Heart right ventricle (tissue), 16 donors: ENCODE measurements at regions not wholly inside any gene's neighbourhood (a gene's known extent, or its start where the extent isn't known, plus 50 kb on each side); places are given as distances from the start of the nearest gene placed in this dataset.

Experiments
- ATAC-seq, 8 donors: fragments of 200-7000 bp; cut with Tn5 transposase; one replicate each; pipeline ENCODE4 v1.9.1; 2020; ENCODE audit warnings: mild to moderate bottlenecking in 8 of 8, moderate library complexity in 8 of 8, moderate number of reproducible peaks in 1 of 8
- DNase-seq, 2 donors: peaks; one replicate each; pipeline ENCODE4 v3.0.0-alpha.2; 2020
- H3K27ac ChIP-seq, 10 donors: fragments of 200-600 bp; sonication (generic) in 2 of 10; one replicate each; pipeline versions ENCODE4 v1.5.0 to v1.8.0; 2020 to 2022; ENCODE audit warnings: mild to moderate bottlenecking in 3 of 10
- H3K27me3 ChIP-seq, 7 donors: fragments of 200-600 bp; one replicate each; pipeline ENCODE4 v1.8.0; 2021 to 2022; ENCODE audit warnings: mild to moderate bottlenecking in 2 of 7
- H3K36me3 ChIP-seq, 9 donors: fragments of 200-600 bp; sonication (generic) in 1 of 9; one replicate each; pipeline versions ENCODE4 v1.5.0 to v1.8.0; 2020 to 2022; ENCODE audit warnings: mild to moderate bottlenecking in 2 of 9
- H3K4me1 ChIP-seq, 9 donors: fragments of 200-600 bp; sonication (generic) in 1 of 9; one replicate each; pipeline versions ENCODE4 v1.5.0 to v1.8.0; 2020 to 2022; ENCODE audit warnings: mild to moderate bottlenecking in 4 of 9
- H3K4me3 ChIP-seq, 10 donors: fragments of 200-600 bp; sonication (generic) in 2 of 10; one replicate each; pipeline versions ENCODE4 v1.5.0 to v1.8.0; 2020 to 2022; ENCODE audit warnings: mild to moderate bottlenecking in 7 of 10, moderate library complexity in 2 of 10
- H3K9me3 ChIP-seq, 11 donors: fragments of 200-600 bp in 10 of 11; sonication (generic) in 2 of 11; one replicate each; pipeline versions ENCODE4 v1.5.0 to v1.8.0; 2013 to 2022; ENCODE audit warnings: mild to moderate bottlenecking in 2 of 11, control low read depth in 1 of 11, moderate library complexity in 1 of 11
- WGBS, 2 donors: extraction: QIAGEN DNeasy Blood & Tissue Kit; methylation state at CpG; one replicate each; pipeline ENCODE4 v1.1.7; 2013; ENCODE audit warnings: inconsistent platforms in 1 of 2; 5-methylcytosine and 5-hydroxymethylcytosine counted together
- intact Hi-C, 10 donors: fragments of 100-400 bp; cut with DNase I; formaldehyde crosslinking; loops; one replicate each; pipeline versions ENCODE4 v1.11.1 to v1.14.2; 2022
- TF ChIP-seq, protein P1 (sequence below), 9 donors: fragments of 200-600 bp; sonication (generic) in 2 of 9; IDR thresholded peaks; one replicate each; pipeline versions ENCODE4 v1.5.0 to v1.8.0; 2021 to 2022; ENCODE audit warnings: antibody characterized with exemption in 9 of 9, mild to moderate bottlenecking in 5 of 9, moderate library complexity in 1 of 9
- donor health status: Arrhythmogenic right ventricular cardiomyopathy.
- donor health status: ischemic (EF 13 %, LVEDD 7.1; RV severe dilation, severe dysfunction).
- donor health status: healthy with polysubstance abuse.
- donor health status: DM: no; HTN: yes; CAD: no.
- donor health status: DM: no; HTN: no; CAD: no.
- donor health status: ischemic (EF 25% LVEDD 6.9; RV normal size, moderate dysfunction).
- donor health status: ischemic (EF 25% LVEDD 5.7; RV mildly dilated, moderate dysfunction).
- donor health status: healthy.
- donor health status: DM: yes; HTN: yes; CAD: no.
- donor health status: Ischemic cardiomyopathy.
- donor health status: ischemic (EF 35%, LVEDD 5.7; RV mildly dilated, moderate dysfunction).
- donor health status: nonischemic (EF 11% LVEDD 7.7; RV severe dilation, severe dysfunction).
- donor health status: DM: yes; HTN: yes; CAD: no.
- donor health status: PGD.
- donor health status: ischemic (EF 29% LVEDD 5.4; RV normal size, mild dysfunction).
- donor health status: nonischemic (EF 23%, LVEDD 6.1; RV moderate dilation, normal function).

DNA sequence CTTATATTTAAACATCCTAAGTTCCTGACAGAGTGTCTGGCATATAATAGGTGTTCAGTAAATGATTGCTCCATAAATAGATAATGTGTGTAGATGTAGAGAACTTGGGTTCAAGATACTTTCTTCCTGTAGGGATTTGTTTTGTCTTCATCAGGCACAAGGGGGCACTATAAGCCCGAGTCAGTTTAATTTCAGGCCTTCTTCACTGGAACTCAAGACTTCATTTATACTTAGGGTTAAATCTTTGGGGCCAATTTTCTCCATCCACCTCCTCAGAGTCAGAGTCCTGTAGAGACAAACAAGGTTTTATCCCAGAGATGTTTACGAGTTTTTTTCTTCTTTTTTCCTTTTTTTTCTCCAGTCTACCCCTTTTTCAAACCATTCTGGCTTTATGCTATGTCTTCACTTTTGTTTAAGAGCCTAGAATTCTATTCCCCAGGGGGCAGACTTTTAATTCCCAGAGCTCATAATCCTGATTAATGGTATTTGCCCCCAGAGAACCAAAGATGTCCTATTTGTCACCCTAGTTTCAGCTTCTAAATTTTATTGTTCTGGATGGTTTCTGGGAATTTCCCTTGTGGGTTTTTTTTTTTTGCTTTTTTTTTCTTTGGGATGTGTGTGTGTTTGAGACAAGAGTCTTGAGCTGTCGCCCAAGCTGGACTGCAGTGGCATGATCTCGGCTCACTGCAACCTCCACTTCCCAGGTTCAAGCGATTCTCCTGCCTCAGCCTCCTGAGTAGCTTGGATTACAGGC is 88.4 kb downstream of the HFE start:
- Histone ChIP-seq H3K4me1 (peaks cover 0 to 31% (median 9%) of the 10 kb centered on the region in 9 donors), H3K27me3 (no peaks in the 10 kb centered on the region), H3K9me3 (no peaks in the 10 kb centered on the region), H3K27ac (no peak overlapping the region), H3K36me3 (no peaks in the 10 kb centered on the region), H3K4me3 (no peak overlapping the region)
- peak in 1 of 2 donors; percentile 48 for DNase-seq
- WGBS, 2 donors: 63 to 65% methylated on average over 5 of the region's 5 CpGs
- TF ChIP-seq, protein P1, sequence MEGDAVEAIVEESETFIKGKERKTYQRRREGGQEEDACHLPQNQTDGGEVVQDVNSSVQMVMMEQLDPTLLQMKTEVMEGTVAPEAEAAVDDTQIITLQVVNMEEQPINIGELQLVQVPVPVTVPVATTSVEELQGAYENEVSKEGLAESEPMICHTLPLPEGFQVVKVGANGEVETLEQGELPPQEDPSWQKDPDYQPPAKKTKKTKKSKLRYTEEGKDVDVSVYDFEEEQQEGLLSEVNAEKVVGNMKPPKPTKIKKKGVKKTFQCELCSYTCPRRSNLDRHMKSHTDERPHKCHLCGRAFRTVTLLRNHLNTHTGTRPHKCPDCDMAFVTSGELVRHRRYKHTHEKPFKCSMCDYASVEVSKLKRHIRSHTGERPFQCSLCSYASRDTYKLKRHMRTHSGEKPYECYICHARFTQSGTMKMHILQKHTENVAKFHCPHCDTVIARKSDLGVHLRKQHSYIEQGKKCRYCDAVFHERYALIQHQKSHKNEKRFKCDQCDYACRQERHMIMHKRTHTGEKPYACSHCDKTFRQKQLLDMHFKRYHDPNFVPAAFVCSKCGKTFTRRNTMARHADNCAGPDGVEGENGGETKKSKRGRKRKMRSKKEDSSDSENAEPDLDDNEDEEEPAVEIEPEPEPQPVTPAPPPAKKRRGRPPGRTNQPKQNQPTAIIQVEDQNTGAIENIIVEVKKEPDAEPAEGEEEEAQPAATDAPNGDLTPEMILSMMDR (IDR thresholded peaks at IDR 0.05): peak; percentile 17 to 77 (median 63)
- ATAC-seq: no peak
- intact Hi-C loops: loop anchor here in 2 of 10 donors (2.0 to 10.0 kb wide), 2 partner anchors 419 kb away; partner anchors contain the start of gene ABT1 (in 1 of the 2)

DNA sequence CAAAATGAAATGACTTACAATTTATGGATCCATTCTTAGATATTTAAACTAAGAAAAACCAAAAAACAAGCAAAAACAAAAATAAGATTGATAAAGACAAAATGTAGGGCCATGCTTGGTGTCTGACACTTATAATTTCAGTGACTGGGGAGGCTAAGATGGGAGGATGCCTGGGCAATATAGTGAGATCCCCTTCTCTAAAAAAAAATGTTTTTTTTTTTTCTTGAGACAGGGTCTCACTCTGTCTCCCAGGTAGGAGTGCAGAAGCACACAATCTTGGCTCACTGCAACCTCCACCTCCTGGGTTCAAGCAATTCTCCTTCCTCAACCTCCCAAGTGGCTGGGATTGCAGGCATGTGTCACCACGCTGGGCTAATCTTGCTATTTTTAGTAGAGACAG is 92.4 kb downstream of the HFE start:
- 71 to 78% methylated on average over 1 of the region's 1 CpG for WGBS, 2 donors
- ATAC-seq: no peak
- peaks cover 0 to 30% (median 8%) of the 10 kb centered on the region in 9 donors for H3K4me1 ChIP-seq
- no peak overlapping the region for H3K27ac ChIP-seq
- TF ChIP-seq, protein P1 (IDR thresholded peaks at IDR 0.05): no peak
- no peaks in the 10 kb centered on the region for H3K9me3 ChIP-seq
- no peak for DNase-seq
- intact Hi-C loops: loop anchor here in 3 of 10 donors (10.0 kb wide), 3 partner anchors 125 to 1295 kb away; partner anchors contain the start of genes ABT1 (in 1 of the 3) and ZNF184 (in 1 of the 3)
- H3K27me3 ChIP-seq: no peaks in the 10 kb centered on the region
- H3K36me3 ChIP-seq: no peaks in the 10 kb centered on the region
- no peak overlapping the region for H3K4me3 ChIP-seq

DNA sequence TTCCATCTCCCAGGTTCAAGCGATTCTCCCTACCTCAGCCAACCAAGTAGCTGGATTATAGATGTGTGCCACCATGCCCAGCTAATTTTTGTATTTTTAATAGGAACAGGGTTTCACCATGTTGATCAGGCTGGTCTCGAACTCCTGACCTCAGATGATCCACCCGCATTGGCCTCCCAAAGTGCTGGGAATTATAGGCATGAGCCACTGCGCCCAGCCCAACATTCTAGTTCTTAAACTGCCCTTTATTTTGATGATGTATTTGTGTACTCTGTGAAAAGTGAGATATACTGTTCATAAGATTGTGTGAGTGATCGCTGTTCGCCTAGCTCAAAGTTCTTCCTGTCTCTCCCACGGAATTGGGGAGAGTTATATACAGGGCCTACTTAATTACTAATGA is 93.1 kb downstream of the HFE start:
- H3K27ac ChIP-seq: peak overlapping the region in 1 of 10 donors; percentile 9
- no peak for DNase-seq
- H3K27me3 ChIP-seq: no peaks in the 10 kb centered on the region
- 94 to 97% methylated on average over 7 of the region's 7 CpGs for whole genome bisulfite sequencing, 2 donors
- intact Hi-C loops: loop anchor here in 2 of 10 donors (10.0 kb wide), 2 partner anchors 126 to 1294 kb away; partner anchors contain the start of gene ZNF184 (in 1 of the 2)
- H3K4me3 ChIP-seq: no peak overlapping the region
- TF ChIP-seq, protein P1 (IDR thresholded peaks at IDR 0.05): no peak
- H3K4me1 ChIP-seq: peaks cover 0 to 27% (median 8%) of the 10 kb centered on the region in 9 donors
- no peaks in the 10 kb centered on the region for H3K36me3 ChIP-seq
- no peaks in the 10 kb centered on the region for H3K9me3 ChIP-seq
- ATAC-seq: no peak

DNA sequence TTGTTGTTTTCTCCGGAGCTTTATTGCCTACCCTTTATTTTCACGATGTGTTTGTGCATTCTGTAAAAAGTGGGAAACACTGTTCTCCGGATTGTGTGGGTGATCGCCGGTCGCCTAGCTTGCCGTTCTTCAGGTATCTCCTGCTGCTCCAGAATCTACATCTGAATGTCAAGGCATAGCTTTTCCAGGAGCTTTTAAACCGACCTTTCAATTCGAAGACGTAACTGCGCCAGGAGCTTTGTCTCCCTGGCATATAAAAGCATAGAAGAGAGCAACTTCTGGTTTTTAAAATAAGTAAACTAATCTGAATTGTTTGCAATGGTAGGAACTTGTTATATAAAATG is 96.0 kb downstream of the HFE start:
- intact Hi-C loops: loop anchor here in 2 of 10 donors (10.0 kb wide), 2 partner anchors 128 to 1292 kb away; partner anchors contain the start of gene ZNF184 (in 1 of the 2)
- peak in 7 of 8 donors; percentile 21 to 48 (median 32) for ATAC-seq
- H3K27ac ChIP-seq: peak overlapping the region in 9 of 10 donors; percentile 28 to 90 (median 77)
- TF ChIP-seq, protein P1 (IDR thresholded peaks at IDR 0.05): no peak
- H3K4me3 ChIP-seq: peak overlapping the region in 9 of 10 donors; percentile 42 to 82 (median 59)
- no peaks in the 10 kb centered on the region for H3K9me3 ChIP-seq
- H3K36me3 ChIP-seq: no peaks in the 10 kb centered on the region
- peaks cover 0 to 25% (median 11%) of the 10 kb centered on the region in 9 donors for H3K4me1 ChIP-seq
- no peak for DNase-seq
- 1 to 3% methylated on average over 11 of the region's 11 CpGs for WGBS, 2 donors
- H3K27me3 ChIP-seq: peaks cover 0 to 9% (median 0%) of the 10 kb centered on the region in 7 donors
